ENCODE measurements at regions not wholly inside any gene's neighbourhood (a gene's known extent, or its start where the extent isn't known, plus 50 kb on each side); places are given as distances from the start of the nearest gene placed in this dataset.
A peak's percentile ranks its signal among the peaks of the same experiment; 100 is the strongest.

GRCh38 chr18:59961070-59961469 lies 61.3 kb downstream of the PMAIP1 start:
- no peak overlapping the region for H3K9ac ChIP-seq (ENCODE audit: low read length)
- H4K20me1 ChIP-seq (ENCODE audit: low read depth, low read length): no peaks in the 10 kb centered on the region
- TF ChIP-seq CTCF (IDR thresholded peaks at IDR 0.05; ENCODE audit: insufficient read depth, low read length, poor library complexity, severe bottlenecking) (no peak), EZH2phosphoT487 (conservative IDR thresholded peaks at IDR 0.05; ENCODE audit: low read length) (no peak)
- no peaks in the 10 kb centered on the region for H3K9me2 ChIP-seq (replicated peaks; ENCODE audit: insufficient read depth, low read length)
- no peak overlapping the region for H3K4me3 ChIP-seq (ENCODE audit: insufficient read depth, low read length, poor library complexity, severe bottlenecking)
- H3K9me3 ChIP-seq (ENCODE audit: insufficient read depth, low read length): no peaks in the 10 kb centered on the region
- no peak overlapping the region for H2AFZ ChIP-seq (ENCODE audit: low read depth, low read length, severe bottlenecking)
- no peaks in the 10 kb centered on the region for H3K79me2 ChIP-seq (ENCODE audit: insufficient read depth, low read length)
- H3K27me3 ChIP-seq (ENCODE audit: low read length): no peaks in the 10 kb centered on the region
- H3F3A ChIP-seq (ENCODE audit: insufficient read depth): no peaks in the 10 kb centered on the region
- H3K36me3 ChIP-seq (ENCODE audit: low read length): no peaks in the 10 kb centered on the region
- no peak overlapping the region; the same call in 1 of the 2 replicates for H3K27ac ChIP-seq (ENCODE audit: low read depth, low read length)
- peak overlapping the region; percentile 16 for H3K4me2 ChIP-seq (ENCODE audit: low read depth, low read length, poor library complexity, severe bottlenecking)

GRCh38 chr18:59960272-59960671 lies 60.5 kb downstream of the PMAIP1 start:
- Histone ChIP-seq H3K36me3 (ENCODE audit: low read length) (no peaks in the 10 kb centered on the region), H3K27me3 (ENCODE audit: low read length) (no peaks in the 10 kb centered on the region), H3K79me2 (ENCODE audit: insufficient read depth, low read length) (no peaks in the 10 kb centered on the region), H4K20me1 (ENCODE audit: low read depth, low read length) (no peaks in the 10 kb centered on the region), H3K4me2 (ENCODE audit: low read depth, low read length, poor library complexity, severe bottlenecking) (no peak overlapping the region), H3K27ac (ENCODE audit: low read depth, low read length) (no peak overlapping the region), H3K9me2 (replicated peaks; ENCODE audit: insufficient read depth, low read length) (no peaks in the 10 kb centered on the region), H3F3A (ENCODE audit: insufficient read depth) (no peaks in the 10 kb centered on the region), H2AFZ (ENCODE audit: low read depth, low read length, severe bottlenecking) (no peak overlapping the region), H3K9ac (ENCODE audit: low read length) (no peak overlapping the region), H3K9me3 (ENCODE audit: insufficient read depth, low read length) (no peaks in the 10 kb centered on the region), H3K4me3 (ENCODE audit: insufficient read depth, low read length, poor library complexity, severe bottlenecking) (no peak overlapping the region)
- TF ChIP-seq CTCF (IDR thresholded peaks at IDR 0.05; ENCODE audit: insufficient read depth, low read length, poor library complexity, severe bottlenecking) (no peak), EZH2phosphoT487 (conservative IDR thresholded peaks at IDR 0.05; ENCODE audit: low read length) (no peak)

- no peak overlapping the region for H3K9ac ChIP-seq (ENCODE audit: low read length)
- H3K4me2 ChIP-seq (ENCODE audit: low read depth, low read length, poor library complexity, severe bottlenecking): no peak overlapping the region
- no peak overlapping the region for H3K4me3 ChIP-seq (ENCODE audit: insufficient read depth, low read length, poor library complexity, severe bottlenecking)
- H3K79me2 ChIP-seq (ENCODE audit: insufficient read depth, low read length): no peaks in the 10 kb centered on the region
- no peak overlapping the region for H2AFZ ChIP-seq (ENCODE audit: low read depth, low read length, severe bottlenecking)
- no peak overlapping the region for H3K27ac ChIP-seq (ENCODE audit: low read depth, low read length)
- H3K27me3 ChIP-seq (ENCODE audit: low read length): no peaks in the 10 kb centered on the region
- no peaks in the 10 kb centered on the region for H3K9me3 ChIP-seq (ENCODE audit: insufficient read depth, low read length)
- H3F3A ChIP-seq (ENCODE audit: insufficient read depth): no peaks in the 10 kb centered on the region
- no peaks in the 10 kb centered on the region for H4K20me1 ChIP-seq (ENCODE audit: low read depth, low read length)
- H3K36me3 ChIP-seq (ENCODE audit: low read length): no peaks in the 10 kb centered on the region
- H3K9me2 ChIP-seq (replicated peaks; ENCODE audit: insufficient read depth, low read length): no peaks in the 10 kb centered on the region
- TF ChIP-seq CTCF (IDR thresholded peaks at IDR 0.05; ENCODE audit: insufficient read depth, low read length, poor library complexity, severe bottlenecking): no peak
- no peak for TF ChIP-seq EZH2phosphoT487 (conservative IDR thresholded peaks at IDR 0.05; ENCODE audit: low read length)
Observed at GRCh38 chr18:59959606-59960005, 59.8 kb downstream of the PMAIP1 start.
